ENCODE measurements at regions not wholly inside any gene's neighbourhood (a gene's known extent, or its start where the extent isn't known, plus 50 kb on each side); places are given as distances from the start of the nearest gene placed in this dataset.

- H3K9me3 ChIP-seq (ENCODE audit: control insufficient read depth in 2 of 2, low read length in 2 of 2): no peaks in the 10 kb centered on the region
- no peak overlapping the region for H3K9ac ChIP-seq (ENCODE audit: low read depth in 1 of 2, low read length in 2 of 2)
- H3K4me1 ChIP-seq (ENCODE audit: control insufficient read depth in 2 of 2, insufficient read depth in 2 of 2, low read length in 2 of 2): peaks cover 3% of the 10 kb centered on the region in 2 donors
- no peaks in the 10 kb centered on the region for H3K27me3 ChIP-seq (ENCODE audit: control insufficient read depth in 2 of 2, insufficient read depth in 2 of 2, low read length in 2 of 2)
- no peak overlapping the region for H3K4me3 ChIP-seq (ENCODE audit: low read length in 2 of 2)
- H3K36me3 ChIP-seq (ENCODE audit: control insufficient read depth in 2 of 2, insufficient read depth in 2 of 2, low read length in 2 of 2): no peaks in the 10 kb centered on the region
- H3K27ac ChIP-seq (ENCODE audit: low read depth in 2 of 2, low read length in 2 of 2): no peak overlapping the region
Observed at GRCh38 chr11:15645201-15645600, 530.5 kb downstream of the INSC start.

GRCh38 chr11:15649371-15650104 lies 534.8 kb downstream of the INSC start:
- Histone ChIP-seq H3K36me3 (ENCODE audit: control insufficient read depth in 2 of 2, insufficient read depth in 2 of 2, low read length in 2 of 2) (no peaks in the 10 kb centered on the region), H3K4me3 (ENCODE audit: low read length in 2 of 2) (no peak overlapping the region), H3K9me3 (ENCODE audit: control insufficient read depth in 2 of 2, low read length in 2 of 2) (no peaks in the 10 kb centered on the region), H3K4me1 (ENCODE audit: control insufficient read depth in 2 of 2, insufficient read depth in 2 of 2, low read length in 2 of 2) (peaks cover 9 to 10% of the 10 kb centered on the region in 2 donors), H3K9ac (ENCODE audit: low read depth in 1 of 2, low read length in 2 of 2) (peak overlapping the region in 1 of 2 donors; percentile 55), H3K27me3 (ENCODE audit: control insufficient read depth in 2 of 2, insufficient read depth in 2 of 2, low read length in 2 of 2) (no peaks in the 10 kb centered on the region), H3K27ac (ENCODE audit: low read depth in 2 of 2, low read length in 2 of 2) (peak overlapping the region in 1 of 2 donors; percentile 14)

GRCh38 chr11:15650105-15650938 lies 535.6 kb downstream of the INSC start:
- Histone ChIP-seq H3K4me1 (ENCODE audit: control insufficient read depth in 2 of 2, insufficient read depth in 2 of 2, low read length in 2 of 2) (peaks cover 9 to 10% of the 10 kb centered on the region in 2 donors), H3K9me3 (ENCODE audit: control insufficient read depth in 2 of 2, low read length in 2 of 2) (no peaks in the 10 kb centered on the region), H3K27ac (ENCODE audit: low read depth in 2 of 2, low read length in 2 of 2) (peak overlapping the region; percentile 41 to 59), H3K36me3 (ENCODE audit: control insufficient read depth in 2 of 2, insufficient read depth in 2 of 2, low read length in 2 of 2) (no peaks in the 10 kb centered on the region), H3K27me3 (ENCODE audit: control insufficient read depth in 2 of 2, insufficient read depth in 2 of 2, low read length in 2 of 2) (no peaks in the 10 kb centered on the region), H3K4me3 (ENCODE audit: low read length in 2 of 2) (peak overlapping the region; percentile 60 to 64), H3K9ac (ENCODE audit: low read depth in 1 of 2, low read length in 2 of 2) (peak overlapping the region; percentile 3 to 55)

- peak overlapping the region in 1 of 2 donors; percentile 60 for H3K4me3 ChIP-seq (ENCODE audit: low read length in 2 of 2)
Observed at GRCh38 chr11:15651033-15651432, 536.3 kb downstream of the INSC start.

GRCh38 chr11:15651816-15652215 lies 537.1 kb downstream of the INSC start:
- Histone ChIP-seq H3K9ac (ENCODE audit: low read depth in 1 of 2, low read length in 2 of 2) (no peak overlapping the region), H3K4me3 (ENCODE audit: low read length in 2 of 2) (peak overlapping the region in 1 of 2 donors; percentile 57), H3K9me3 (ENCODE audit: control insufficient read depth in 2 of 2, low read length in 2 of 2) (no peaks in the 10 kb centered on the region), H3K4me1 (ENCODE audit: control insufficient read depth in 2 of 2, insufficient read depth in 2 of 2, low read length in 2 of 2) (peaks cover 9 to 10% of the 10 kb centered on the region in 2 donors), H3K27ac (ENCODE audit: low read depth in 2 of 2, low read length in 2 of 2) (peak overlapping the region in 1 of 2 donors; percentile 24), H3K27me3 (ENCODE audit: control insufficient read depth in 2 of 2, insufficient read depth in 2 of 2, low read length in 2 of 2) (no peaks in the 10 kb centered on the region), H3K36me3 (ENCODE audit: control insufficient read depth in 2 of 2, insufficient read depth in 2 of 2, low read length in 2 of 2) (no peaks in the 10 kb centered on the region)

More at GRCh38 chr11:15651033-15651432, 536.3 kb downstream of the INSC start:
- Histone ChIP-seq H3K27ac (ENCODE audit: low read depth in 2 of 2, low read length in 2 of 2) (peak overlapping the region in 1 of 2 donors; percentile 41), H3K9ac (ENCODE audit: low read depth in 1 of 2, low read length in 2 of 2) (peak overlapping the region in 1 of 2 donors; percentile 55), H3K27me3 (ENCODE audit: control insufficient read depth in 2 of 2, insufficient read depth in 2 of 2, low read length in 2 of 2) (no peaks in the 10 kb centered on the region), H3K4me1 (ENCODE audit: control insufficient read depth in 2 of 2, insufficient read depth in 2 of 2, low read length in 2 of 2) (peaks cover 9 to 10% of the 10 kb centered on the region in 2 donors), H3K36me3 (ENCODE audit: control insufficient read depth in 2 of 2, insufficient read depth in 2 of 2, low read length in 2 of 2) (no peaks in the 10 kb centered on the region), H3K9me3 (ENCODE audit: control insufficient read depth in 2 of 2, low read length in 2 of 2) (no peaks in the 10 kb centered on the region)

- Histone ChIP-seq H3K4me3 (ENCODE audit: low read length in 2 of 2) (no peak overlapping the region), H3K9ac (ENCODE audit: low read depth in 1 of 2, low read length in 2 of 2) (no peak overlapping the region), H3K27ac (ENCODE audit: low read depth in 2 of 2, low read length in 2 of 2) (no peak overlapping the region), H3K4me1 (ENCODE audit: control insufficient read depth in 2 of 2, insufficient read depth in 2 of 2, low read length in 2 of 2) (peaks cover 9 to 10% of the 10 kb centered on the region in 2 donors), H3K9me3 (ENCODE audit: control insufficient read depth in 2 of 2, low read length in 2 of 2) (no peaks in the 10 kb centered on the region), H3K36me3 (ENCODE audit: control insufficient read depth in 2 of 2, insufficient read depth in 2 of 2, low read length in 2 of 2) (no peaks in the 10 kb centered on the region), H3K27me3 (ENCODE audit: control insufficient read depth in 2 of 2, insufficient read depth in 2 of 2, low read length in 2 of 2) (no peaks in the 10 kb centered on the region)
Observed at GRCh38 chr11:15653191-15653710, 538.5 kb downstream of the INSC start.

GRCh38 chr11:15654451-15654850 lies 539.7 kb downstream of the INSC start:
- no peak overlapping the region for H3K9ac ChIP-seq (ENCODE audit: low read depth in 1 of 2, low read length in 2 of 2)
- H3K9me3 ChIP-seq (ENCODE audit: control insufficient read depth in 2 of 2, low read length in 2 of 2): no peaks in the 10 kb centered on the region
- H3K27me3 ChIP-seq (ENCODE audit: control insufficient read depth in 2 of 2, insufficient read depth in 2 of 2, low read length in 2 of 2): no peaks in the 10 kb centered on the region
- H3K4me1 ChIP-seq (ENCODE audit: control insufficient read depth in 2 of 2, insufficient read depth in 2 of 2, low read length in 2 of 2): peaks cover 9 to 10% of the 10 kb centered on the region in 2 donors
- no peak overlapping the region for H3K4me3 ChIP-seq (ENCODE audit: low read length in 2 of 2)
- no peak overlapping the region for H3K27ac ChIP-seq (ENCODE audit: low read depth in 2 of 2, low read length in 2 of 2)
- H3K36me3 ChIP-seq (ENCODE audit: control insufficient read depth in 2 of 2, insufficient read depth in 2 of 2, low read length in 2 of 2): no peaks in the 10 kb centered on the region

- no peak overlapping the region for H3K4me3 ChIP-seq (ENCODE audit: low read length in 2 of 2)
- no peaks in the 10 kb centered on the region for H3K27me3 ChIP-seq (ENCODE audit: control insufficient read depth in 2 of 2, insufficient read depth in 2 of 2, low read length in 2 of 2)
- no peaks in the 10 kb centered on the region for H3K36me3 ChIP-seq (ENCODE audit: control insufficient read depth in 2 of 2, insufficient read depth in 2 of 2, low read length in 2 of 2)
- H3K9me3 ChIP-seq (ENCODE audit: control insufficient read depth in 2 of 2, low read length in 2 of 2): no peaks in the 10 kb centered on the region
- no peak overlapping the region for H3K9ac ChIP-seq (ENCODE audit: low read depth in 1 of 2, low read length in 2 of 2)
- peaks cover 3% of the 10 kb centered on the region in 2 donors for H3K4me1 ChIP-seq (ENCODE audit: control insufficient read depth in 2 of 2, insufficient read depth in 2 of 2, low read length in 2 of 2)
- no peak overlapping the region for H3K27ac ChIP-seq (ENCODE audit: low read depth in 2 of 2, low read length in 2 of 2)
Observed at GRCh38 chr11:15655552-15655951, 540.8 kb downstream of the INSC start.

- no peaks in the 10 kb centered on the region for H3K4me1 ChIP-seq (ENCODE audit: control insufficient read depth in 2 of 2, insufficient read depth in 2 of 2, low read length in 2 of 2)
- H3K9me3 ChIP-seq (ENCODE audit: control insufficient read depth in 2 of 2, low read length in 2 of 2): no peaks in the 10 kb centered on the region
- no peaks in the 10 kb centered on the region for H3K27me3 ChIP-seq (ENCODE audit: control insufficient read depth in 2 of 2, insufficient read depth in 2 of 2, low read length in 2 of 2)
- H3K9ac ChIP-seq (ENCODE audit: low read depth in 1 of 2, low read length in 2 of 2): no peak overlapping the region
- H3K27ac ChIP-seq (ENCODE audit: low read depth in 2 of 2, low read length in 2 of 2): no peak overlapping the region
- no peaks in the 10 kb centered on the region for H3K36me3 ChIP-seq (ENCODE audit: control insufficient read depth in 2 of 2, insufficient read depth in 2 of 2, low read length in 2 of 2)
- H3K4me3 ChIP-seq (ENCODE audit: low read length in 2 of 2): no peak overlapping the region
Observed at GRCh38 chr11:15657264-15657663, 542.5 kb downstream of the INSC start.

- H3K27me3 ChIP-seq (ENCODE audit: control insufficient read depth in 2 of 2, insufficient read depth in 2 of 2, low read length in 2 of 2): no peaks in the 10 kb centered on the region
- no peak overlapping the region for H3K9ac ChIP-seq (ENCODE audit: low read depth in 1 of 2, low read length in 2 of 2)
- no peaks in the 10 kb centered on the region for H3K36me3 ChIP-seq (ENCODE audit: control insufficient read depth in 2 of 2, insufficient read depth in 2 of 2, low read length in 2 of 2)
- no peak overlapping the region for H3K27ac ChIP-seq (ENCODE audit: low read depth in 2 of 2, low read length in 2 of 2)
- no peaks in the 10 kb centered on the region for H3K9me3 ChIP-seq (ENCODE audit: control insufficient read depth in 2 of 2, low read length in 2 of 2)
- H3K4me3 ChIP-seq (ENCODE audit: low read length in 2 of 2): no peak overlapping the region
- H3K4me1 ChIP-seq (ENCODE audit: control insufficient read depth in 2 of 2, insufficient read depth in 2 of 2, low read length in 2 of 2): no peaks in the 10 kb centered on the region
Observed at GRCh38 chr11:15660496-15660895, 545.8 kb downstream of the INSC start.
